ENCODE measurements at regions not wholly inside any gene's neighbourhood (a gene's known extent, or its start where the extent isn't known, plus 50 kb on each side); places are given as distances from the start of the nearest gene placed in this dataset.

DNA sequence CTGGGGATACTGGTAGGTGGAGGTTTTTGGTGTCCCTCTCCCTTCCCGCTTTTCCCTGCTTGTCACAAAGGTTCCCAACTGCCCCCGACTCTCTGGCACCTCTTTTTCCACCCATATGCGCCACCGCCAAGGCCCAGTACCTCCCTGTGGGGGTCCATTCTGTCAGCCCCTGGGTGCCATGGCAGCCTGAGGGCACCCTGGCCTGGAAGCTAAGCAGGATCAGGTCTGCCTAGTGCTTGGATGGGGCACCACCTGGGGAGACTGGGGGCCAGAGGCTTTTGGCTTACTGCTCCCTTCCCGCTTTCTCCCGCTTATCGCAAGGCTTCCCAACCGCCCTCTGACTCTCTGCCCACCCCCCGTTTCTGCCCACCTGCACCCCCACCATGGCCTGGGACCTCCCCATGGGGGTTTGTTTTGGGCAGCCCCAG is 2286.4 kb downstream of the TP53TG3F start:
- TF ChIP-seq EZH2 (IDR thresholded peaks at IDR 0.05; ENCODE audit: borderline replicate concordance, low read length) (no peak), CTCF (IDR thresholded peaks at IDR 0.05; ENCODE audit: low read length) (no peak)

Data from OCI-LY1 (cell line).